Gastrocnemius medialis (tissue), 4 donors: ENCODE measurements at regions not wholly inside any gene's neighbourhood (a gene's known extent, or its start where the extent isn't known, plus 50 kb on each side); places are given as distances from the start of the nearest gene placed in this dataset.
"Not testable (repeated sequence)": the region's sequence is repeated elsewhere in the genome, so short reads cannot be mapped to it uniquely, and the experiment has no call there.

Source experiments
- ATAC-seq, 2 donors: fragments of 150-250 bp; one replicate each; pipeline ENCODE4 v1.9.1; 2016
- DNase-seq, 2 donors: peaks; one replicate each; pipeline ENCODE4 v3.0.0-alpha.2; 2019
- H3K27ac ChIP-seq, 4 donors: fragments of 200-600 bp; sonication (generic); 1 replicate in 1 of 4; 2 replicates in 3 of 4; pipeline ENCODE4 v1.5.1; 2016 to 2018; ENCODE audit warnings: mild to moderate bottlenecking in 2 of 4, moderate library complexity in 1 of 4
- H3K27me3 ChIP-seq, 3 donors: fragments of 200-600 bp; sonication (generic) in 2 of 3; 1 replicate in 1 of 3; 2 replicates in 2 of 3; pipeline versions ENCODE4 v1.5.1 to v1.6.0; 2016 to 2019; ENCODE audit warnings: mild to moderate bottlenecking in 1 of 3, moderate library complexity in 1 of 3
- H3K36me3 ChIP-seq, 2 donors: fragments of 200-600 bp; sonication (generic) in 1 of 2; one replicate each; pipeline ENCODE4 v1.5.1; 2017 to 2018
- H3K4me1 ChIP-seq, 2 donors: fragments of 200-600 bp; sonication (generic) in 1 of 2; one replicate each; pipeline ENCODE4 v1.5.1; 2016 to 2017; ENCODE audit warnings: mild to moderate bottlenecking in 2 of 2
- H3K4me3 ChIP-seq, 4 donors: fragments of 200-600 bp; sonication (generic) in 3 of 4; 1 replicate in 1 of 4; 2 replicates in 3 of 4; pipeline ENCODE4 v1.5.1; 2016 to 2019; ENCODE audit warnings: mild to moderate bottlenecking in 2 of 4
- H3K9me3 ChIP-seq, 3 donors: fragments of 200-600 bp; sonication (generic) in 2 of 3; 1 replicate in 1 of 3; 2 replicates in 2 of 3; pipeline ENCODE4 v1.5.1; 2016 to 2019
- POLR2A ChIP-seq, 2 donors: fragments of 450-650 bp; IDR thresholded peaks; one replicate each; pipeline ENCODE4 v1.6.1; 2017; ENCODE audit warnings: antibody characterized with exemption in 2 of 2, mild to moderate bottlenecking in 2 of 2, moderate library complexity in 2 of 2
- in situ Hi-C, 4 donors: fragments of 200-750 bp; cut with MboI; loops; one replicate each; pipeline versions ENCODE4 v1.15.0 to v1.8.0; 2017; ENCODE audit warnings: low sequenced_read_pairs in 4 of 4
- intact Hi-C: fragments of 100-400 bp; cut with DNase I; formaldehyde crosslinking; loops from one replicate; pipeline ENCODE4 v1.15.1; 2023; ENCODE audit warnings: low total_unique reads
- TF ChIP-seq, protein P1 (sequence below), 5 experiments: fragments of 450-650 bp in 3 of 5; fragments of 200-600 bp in 2 of 5; sonication (generic) in 2 of 5; IDR thresholded peaks in 4 of 5; conservative IDR thresholded peaks in 1 of 5; 1 replicate in 4 of 5; 2 replicates in 1 of 5; pipeline ENCODE4 v1.5.1; 2016 to 2019; ENCODE audit warnings: antibody characterized with exemption in 5 of 5, mild to moderate bottlenecking in 3 of 5, moderate library complexity in 3 of 5

DNA sequence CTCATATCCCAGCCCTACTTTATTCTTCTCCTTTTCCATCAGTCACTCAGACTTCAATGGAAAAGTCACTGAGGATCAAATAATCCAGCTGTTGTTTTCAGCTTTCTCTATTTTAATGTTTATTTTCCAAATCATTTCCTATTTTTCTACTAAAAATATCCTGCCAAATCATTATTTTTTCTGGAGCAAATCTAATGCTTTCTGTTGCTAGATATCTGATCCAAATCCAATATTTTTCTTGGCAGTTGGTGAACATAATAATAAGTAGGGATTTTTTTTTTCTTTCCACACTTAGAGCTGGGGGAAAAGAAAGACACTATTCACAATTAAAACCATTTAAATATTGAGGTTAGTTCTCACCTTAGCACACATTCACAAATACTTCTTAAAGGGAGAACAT, 656.1 kb downstream of the DACH1 start:
- Histone ChIP-seq H3K9me3 (no peaks in the 10 kb centered on the region), H3K27ac (no peak overlapping the region), H3K4me1 (no peaks in the 10 kb centered on the region), H3K4me3 (no peak overlapping the region), H3K36me3 (no peaks in the 10 kb centered on the region), H3K27me3 (no peaks in the 10 kb centered on the region)
- TF ChIP-seq, protein P1, sequence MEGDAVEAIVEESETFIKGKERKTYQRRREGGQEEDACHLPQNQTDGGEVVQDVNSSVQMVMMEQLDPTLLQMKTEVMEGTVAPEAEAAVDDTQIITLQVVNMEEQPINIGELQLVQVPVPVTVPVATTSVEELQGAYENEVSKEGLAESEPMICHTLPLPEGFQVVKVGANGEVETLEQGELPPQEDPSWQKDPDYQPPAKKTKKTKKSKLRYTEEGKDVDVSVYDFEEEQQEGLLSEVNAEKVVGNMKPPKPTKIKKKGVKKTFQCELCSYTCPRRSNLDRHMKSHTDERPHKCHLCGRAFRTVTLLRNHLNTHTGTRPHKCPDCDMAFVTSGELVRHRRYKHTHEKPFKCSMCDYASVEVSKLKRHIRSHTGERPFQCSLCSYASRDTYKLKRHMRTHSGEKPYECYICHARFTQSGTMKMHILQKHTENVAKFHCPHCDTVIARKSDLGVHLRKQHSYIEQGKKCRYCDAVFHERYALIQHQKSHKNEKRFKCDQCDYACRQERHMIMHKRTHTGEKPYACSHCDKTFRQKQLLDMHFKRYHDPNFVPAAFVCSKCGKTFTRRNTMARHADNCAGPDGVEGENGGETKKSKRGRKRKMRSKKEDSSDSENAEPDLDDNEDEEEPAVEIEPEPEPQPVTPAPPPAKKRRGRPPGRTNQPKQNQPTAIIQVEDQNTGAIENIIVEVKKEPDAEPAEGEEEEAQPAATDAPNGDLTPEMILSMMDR (IDR thresholded peaks at IDR 0.05 in 4 of 5, conservative IDR thresholded peaks at IDR 0.05 in 1 of 5), result no peak
- TF ChIP-seq POLR2A (IDR thresholded peaks at IDR 0.05), result no peak
- in situ Hi-C loops (no loop called here), intact Hi-C loops (no loop called here)
- DNase-seq (no peak), ATAC-seq (no peak)

DNA sequence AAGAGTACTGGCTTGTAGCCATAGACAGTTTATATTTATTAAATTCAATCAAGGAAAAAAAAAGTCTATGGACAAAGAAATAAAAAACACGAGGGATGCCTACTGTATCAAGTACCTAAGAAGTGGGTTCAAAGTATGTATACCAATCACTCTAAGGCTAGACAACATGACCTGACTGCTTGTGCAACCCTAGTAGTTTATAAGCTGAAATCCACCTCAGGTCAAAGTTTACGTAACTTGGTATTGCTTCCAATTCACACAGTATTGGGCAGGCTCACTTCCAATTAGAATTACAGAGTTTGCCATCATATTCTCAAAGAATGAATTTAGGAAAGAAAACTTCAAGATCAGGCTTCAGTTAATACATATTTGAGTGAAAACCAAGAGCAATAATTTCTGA, 657.8 kb downstream of the DACH1 start:
- H3K4me3 ChIP-seq, result no peak overlapping the region
- in situ Hi-C loops (no loop called here), intact Hi-C loops (no loop called here)
- TF ChIP-seq, protein P1 (IDR thresholded peaks at IDR 0.05 in 4 of 5, conservative IDR thresholded peaks at IDR 0.05 in 1 of 5), result no peak
- TF ChIP-seq POLR2A (IDR thresholded peaks at IDR 0.05), result no peak
- ATAC-seq, result no peak
- no peak overlapping the region for H3K27ac ChIP-seq
- no peaks in the 10 kb centered on the region for H3K27me3 ChIP-seq
- no peak for DNase-seq
- H3K4me1 ChIP-seq, result no peaks in the 10 kb centered on the region
- no peaks in the 10 kb centered on the region for H3K9me3 ChIP-seq
- no peaks in the 10 kb centered on the region for H3K36me3 ChIP-seq

DNA sequence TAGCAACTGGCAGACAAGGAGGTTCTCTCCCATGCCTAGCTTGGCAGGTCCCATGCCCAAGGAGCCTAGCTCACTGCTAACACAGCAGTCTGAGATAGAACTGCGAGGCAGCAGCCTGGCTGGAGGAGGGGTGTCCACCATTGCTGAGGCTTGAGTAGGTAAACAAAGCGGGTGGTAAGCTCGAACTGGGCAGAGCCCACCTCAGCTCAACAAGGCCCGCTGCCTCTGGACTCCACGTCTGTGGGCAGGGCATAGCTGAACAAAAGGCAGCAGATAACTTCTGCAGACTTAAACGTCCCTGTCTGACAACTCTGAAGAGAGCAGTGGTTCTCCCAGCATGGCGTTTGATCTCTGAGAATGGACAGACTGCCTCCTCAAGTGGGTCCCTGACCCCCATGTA, 682.4 kb downstream of the DACH1 start:
- H3K36me3 ChIP-seq, H3K27me3 ChIP-seq, intact Hi-C loops, ATAC-seq, H3K27ac ChIP-seq, H3K4me3 ChIP-seq, H3K9me3 ChIP-seq, DNase-seq, H3K4me1 ChIP-seq, in situ Hi-C loops: not testable (repeated sequence)

DNA sequence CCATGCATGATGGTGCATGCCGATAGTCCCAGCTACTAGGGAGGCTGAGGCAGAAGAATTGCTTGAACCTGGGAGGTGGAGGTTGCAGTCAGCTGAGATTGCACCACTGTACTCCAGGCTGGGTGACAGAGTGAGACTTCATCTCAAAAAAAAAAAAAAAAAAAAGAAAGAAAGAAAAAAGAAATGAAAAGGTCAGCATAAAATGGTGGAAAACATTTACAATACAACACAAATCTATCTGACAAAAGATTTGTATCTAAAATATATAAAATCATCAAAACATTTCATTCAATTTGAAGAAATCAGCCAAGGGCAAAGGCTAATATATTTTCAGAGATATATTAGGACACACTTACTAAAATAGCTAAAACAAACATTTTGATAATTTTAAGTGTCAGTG, 683.7 kb downstream of the DACH1 start:
- in situ Hi-C loops, ATAC-seq, H3K27me3 ChIP-seq, H3K4me3 ChIP-seq, H3K36me3 ChIP-seq, intact Hi-C loops, DNase-seq, H3K9me3 ChIP-seq, H3K4me1 ChIP-seq, H3K27ac ChIP-seq: not testable (repeated sequence)

DNA sequence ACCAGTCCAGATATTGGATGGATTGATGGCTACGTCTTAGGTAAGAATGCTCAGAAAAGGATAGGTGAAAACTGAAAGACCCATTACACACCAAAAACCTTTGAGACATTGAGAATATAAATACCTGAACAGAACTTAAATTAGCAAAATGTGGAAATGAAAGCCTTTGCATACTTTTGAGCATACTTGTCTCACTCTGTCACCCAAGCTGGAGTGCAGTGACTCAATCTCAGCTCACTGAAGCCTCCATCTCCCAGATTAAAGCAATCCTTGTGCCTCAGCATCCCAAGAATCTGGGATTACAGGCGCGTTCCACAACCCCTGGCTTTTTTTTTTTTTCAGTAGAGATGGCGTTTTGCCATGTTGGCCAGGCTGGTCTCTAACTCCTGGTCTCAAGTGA, 695.3 kb downstream of the DACH1 start:
- DNase-seq, result no peak
- intact Hi-C loops (no loop called here), in situ Hi-C loops (no loop called here)
- no peaks in the 10 kb centered on the region for H3K4me1 ChIP-seq
- TF ChIP-seq, protein P1 (IDR thresholded peaks at IDR 0.05 in 4 of 5, conservative IDR thresholded peaks at IDR 0.05 in 1 of 5), result no peak
- TF ChIP-seq POLR2A (IDR thresholded peaks at IDR 0.05), result no peak
- no peaks in the 10 kb centered on the region for H3K36me3 ChIP-seq
- no peaks in the 10 kb centered on the region for H3K9me3 ChIP-seq
- H3K27ac ChIP-seq, result no peak overlapping the region
- no peak overlapping the region for H3K4me3 ChIP-seq
- H3K27me3 ChIP-seq, result no peaks in the 10 kb centered on the region
- no peak for ATAC-seq

DNA sequence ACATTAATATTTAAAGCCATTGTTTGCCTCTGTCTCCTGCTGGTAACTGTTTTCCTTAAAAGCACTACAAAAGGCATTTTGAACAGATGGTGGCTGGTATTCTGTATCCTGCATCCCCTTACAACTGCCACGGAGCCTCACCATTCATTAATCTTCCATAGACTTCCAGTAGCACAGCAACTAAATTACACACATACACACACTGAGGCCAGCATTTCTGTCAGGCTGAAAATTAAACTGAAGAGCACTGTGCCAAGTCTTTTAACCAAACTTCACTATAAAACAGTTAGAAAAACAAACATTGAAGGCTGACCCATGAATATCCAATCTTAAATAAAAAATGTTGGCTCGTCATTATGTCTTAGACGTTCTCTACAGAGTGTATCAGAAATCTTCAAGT, 697.8 kb downstream of the DACH1 start:
- intact Hi-C loops (no loop called here), in situ Hi-C loops (no loop called here)
- DNase-seq (no peak), ATAC-seq (no peak)
- no peak for TF ChIP-seq POLR2A (IDR thresholded peaks at IDR 0.05)
- TF ChIP-seq, protein P1 (IDR thresholded peaks at IDR 0.05 in 4 of 5, conservative IDR thresholded peaks at IDR 0.05 in 1 of 5), result no peak
- Histone ChIP-seq H3K4me1 (no peaks in the 10 kb centered on the region), H3K9me3 (no peaks in the 10 kb centered on the region), H3K4me3 (no peak overlapping the region), H3K36me3 (no peaks in the 10 kb centered on the region), H3K27me3 (no peaks in the 10 kb centered on the region), H3K27ac (no peak overlapping the region)
